ENCODE measurements at regions not wholly inside any gene's neighbourhood (a gene's known extent, or its start where the extent isn't known, plus 50 kb on each side); places are given as distances from the start of the nearest gene placed in this dataset.

DNA sequence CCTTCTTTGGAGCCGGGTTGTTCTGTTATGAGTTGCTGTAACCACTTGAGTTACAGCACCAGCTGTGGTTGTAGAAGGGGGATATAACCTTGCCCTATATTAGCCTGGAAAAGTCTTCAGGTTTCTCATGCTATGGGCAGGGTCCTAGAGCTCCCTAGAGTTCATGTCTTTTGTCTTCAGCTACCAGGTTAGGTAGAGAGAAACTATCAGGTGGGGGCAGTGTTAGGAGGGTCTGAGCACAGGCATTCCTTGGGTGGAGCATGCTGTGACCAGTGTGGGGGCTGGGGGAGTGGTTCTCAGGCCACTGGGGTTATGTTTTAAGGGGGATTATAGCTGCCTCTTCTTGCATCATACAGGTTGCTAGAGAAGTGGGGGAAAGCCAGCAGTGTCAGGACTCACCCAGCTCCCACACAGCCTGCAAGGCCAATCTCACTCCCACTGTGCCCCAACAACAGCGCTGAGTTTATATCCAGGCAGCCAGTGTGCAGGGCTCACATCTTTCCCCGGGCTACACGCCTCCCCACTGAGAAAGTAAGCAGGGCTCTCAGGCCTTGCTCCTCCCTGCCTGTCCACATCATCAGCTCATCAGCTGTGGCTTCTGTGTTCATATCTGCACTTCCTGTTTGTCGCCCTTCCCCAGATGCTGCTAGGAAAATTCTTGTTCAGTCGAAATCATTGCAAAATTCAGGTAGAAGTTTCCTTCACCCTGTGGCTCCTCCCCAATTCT, 133.8 kb upstream of the NRXN1 start:
- TF ChIP-seq EP300 (IDR thresholded peaks at IDR 0.05), result no peak
- TF ChIP-seq POLR2AphosphoS5 (IDR thresholded peaks at IDR 0.05), result no peak
- TF ChIP-seq, protein P1, sequence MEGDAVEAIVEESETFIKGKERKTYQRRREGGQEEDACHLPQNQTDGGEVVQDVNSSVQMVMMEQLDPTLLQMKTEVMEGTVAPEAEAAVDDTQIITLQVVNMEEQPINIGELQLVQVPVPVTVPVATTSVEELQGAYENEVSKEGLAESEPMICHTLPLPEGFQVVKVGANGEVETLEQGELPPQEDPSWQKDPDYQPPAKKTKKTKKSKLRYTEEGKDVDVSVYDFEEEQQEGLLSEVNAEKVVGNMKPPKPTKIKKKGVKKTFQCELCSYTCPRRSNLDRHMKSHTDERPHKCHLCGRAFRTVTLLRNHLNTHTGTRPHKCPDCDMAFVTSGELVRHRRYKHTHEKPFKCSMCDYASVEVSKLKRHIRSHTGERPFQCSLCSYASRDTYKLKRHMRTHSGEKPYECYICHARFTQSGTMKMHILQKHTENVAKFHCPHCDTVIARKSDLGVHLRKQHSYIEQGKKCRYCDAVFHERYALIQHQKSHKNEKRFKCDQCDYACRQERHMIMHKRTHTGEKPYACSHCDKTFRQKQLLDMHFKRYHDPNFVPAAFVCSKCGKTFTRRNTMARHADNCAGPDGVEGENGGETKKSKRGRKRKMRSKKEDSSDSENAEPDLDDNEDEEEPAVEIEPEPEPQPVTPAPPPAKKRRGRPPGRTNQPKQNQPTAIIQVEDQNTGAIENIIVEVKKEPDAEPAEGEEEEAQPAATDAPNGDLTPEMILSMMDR (IDR thresholded peaks at IDR 0.05), result no peak
- TF ChIP-seq POLR2A (IDR thresholded peaks at IDR 0.05), result no peak
- Histone ChIP-seq H3K36me3 (no peaks in the 10 kb centered on the region), H3K4me3 (no peak overlapping the region), H3K9me3 (no peaks in the 10 kb centered on the region), H3K4me1 (no peaks in the 10 kb centered on the region), H3K27me3 (no peaks in the 10 kb centered on the region), H3K27ac (no peak overlapping the region)
- 52% methylated on average over 6 of the region's 6 CpGs for WGBS
- no peak for DNase-seq (ENCODE audit: low spot score in 2 of 2)

DNA sequence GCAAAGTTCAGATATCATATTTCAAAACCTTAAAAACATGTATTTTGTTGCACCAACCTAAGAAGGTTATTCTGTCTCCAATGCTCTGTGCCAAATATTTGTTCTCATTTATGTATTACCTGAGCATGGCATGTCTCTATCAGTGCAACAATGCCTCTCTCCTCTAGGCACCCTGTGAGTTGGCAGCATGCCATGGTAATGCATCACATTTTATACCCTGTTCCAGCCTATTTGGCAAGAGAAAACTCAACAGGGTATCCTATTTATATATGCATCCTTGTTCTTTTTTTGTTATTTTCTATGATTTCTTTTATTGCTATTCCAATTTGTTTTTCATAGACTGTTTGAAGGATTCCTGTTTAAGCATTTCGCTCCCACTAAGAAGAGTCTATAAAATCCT, 126.3 kb upstream of the NRXN1 start:
- Histone ChIP-seq H3K4me3 (no peak overlapping the region), H3K36me3 (no peaks in the 10 kb centered on the region), H3K9me3 (no peaks in the 10 kb centered on the region), H3K27me3 (no peaks in the 10 kb centered on the region), H3K4me1 (no peaks in the 10 kb centered on the region), H3K27ac (no peak overlapping the region)
- DNase-seq (ENCODE audit: low spot score in 2 of 2), result no peak
- WGBS, result 41% methylated on average over 1 of the region's 1 CpG
- TF ChIP-seq EP300 (IDR thresholded peaks at IDR 0.05) (no peak), POLR2A (IDR thresholded peaks at IDR 0.05) (no peak), POLR2AphosphoS5 (IDR thresholded peaks at IDR 0.05) (no peak)
- TF ChIP-seq, protein P1 (IDR thresholded peaks at IDR 0.05), result no peak

DNA sequence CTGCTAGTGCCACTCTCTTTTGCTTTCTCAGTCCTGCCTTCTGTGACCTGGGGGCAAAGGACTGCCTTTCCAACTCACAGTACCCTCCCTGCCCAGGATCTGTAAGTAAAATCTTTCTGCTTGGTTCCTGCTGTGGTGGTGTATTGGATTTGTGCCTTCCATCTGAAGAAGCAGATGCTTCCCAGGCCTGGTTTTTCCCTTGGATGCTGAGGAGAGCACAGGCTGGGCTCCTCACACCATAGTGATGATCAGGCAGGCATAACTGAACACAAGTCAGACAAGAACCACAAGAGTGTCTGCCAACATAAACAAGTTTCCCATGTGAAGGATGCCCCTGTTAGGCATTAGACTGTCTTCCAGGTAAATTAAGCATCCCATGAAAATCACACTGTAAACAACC, 121.3 kb upstream of the NRXN1 start:
- no peak overlapping the region for H3K4me3 ChIP-seq
- TF ChIP-seq POLR2A (IDR thresholded peaks at IDR 0.05), result no peak
- H3K9me3 ChIP-seq, result no peaks in the 10 kb centered on the region
- no peaks in the 10 kb centered on the region for H3K27me3 ChIP-seq
- H3K36me3 ChIP-seq, result no peaks in the 10 kb centered on the region
- DNase-seq (ENCODE audit: low spot score in 2 of 2), result no peak
- H3K27ac ChIP-seq, result no peak overlapping the region
- no peaks in the 10 kb centered on the region for H3K4me1 ChIP-seq

DNA sequence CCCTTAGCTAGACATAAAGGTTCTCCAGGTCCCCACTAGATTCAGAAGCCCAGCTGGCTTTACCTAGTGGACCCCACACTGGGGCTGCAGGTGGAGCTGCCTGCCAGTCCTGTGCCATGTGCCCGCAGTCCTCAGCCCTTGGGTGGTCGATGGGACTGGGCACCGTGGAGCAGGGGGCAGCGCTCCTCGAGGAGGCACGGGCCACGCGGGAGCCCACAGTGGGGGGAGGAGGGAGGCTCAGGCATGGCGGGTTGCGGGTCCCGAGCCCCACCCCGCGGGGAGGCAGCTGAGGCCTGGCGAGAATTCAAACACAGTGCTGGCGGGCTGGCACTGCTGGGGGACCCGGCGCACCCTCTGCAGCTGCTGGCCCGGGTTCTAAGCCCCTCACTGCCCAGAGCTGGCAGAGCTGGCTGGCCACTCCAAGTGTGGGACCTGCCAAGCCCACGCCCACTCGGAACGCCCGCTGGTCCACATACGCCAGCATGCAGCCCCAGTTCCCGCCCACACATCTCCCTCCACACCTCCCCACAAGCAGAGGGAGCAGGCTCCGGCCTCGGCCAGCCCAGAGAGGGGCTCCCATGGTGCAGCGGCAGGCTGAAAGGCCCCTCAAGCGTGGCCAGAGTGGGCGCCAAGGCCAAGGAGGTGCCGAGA, 119.7 kb upstream of the NRXN1 start:
- TF ChIP-seq POLR2A (IDR thresholded peaks at IDR 0.05), result no peak
- no peaks in the 10 kb centered on the region for H3K4me1 ChIP-seq

DNA sequence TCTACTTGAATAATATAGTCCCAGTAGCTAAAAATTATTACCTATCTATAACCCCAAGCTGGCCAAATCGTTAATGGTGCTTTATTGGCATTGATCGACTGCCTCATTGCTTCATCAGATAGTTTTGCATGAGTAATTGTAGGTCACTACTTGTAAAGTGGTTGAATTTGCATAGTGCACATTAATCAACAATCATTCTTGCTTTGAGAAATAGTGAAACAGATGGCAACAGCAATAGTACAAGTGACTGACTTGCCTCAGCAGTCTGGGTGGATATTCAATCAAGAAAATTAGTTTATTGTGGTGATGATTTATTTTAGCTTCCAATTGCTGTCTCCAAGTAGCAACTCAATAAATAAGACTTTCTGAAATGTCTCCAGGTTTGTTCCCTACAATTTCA, 117.8 kb upstream of the NRXN1 start:
- no peak overlapping the region for H3K4me3 ChIP-seq
- no peaks in the 10 kb centered on the region for H3K27me3 ChIP-seq
- 93% methylated on average over 2 of the region's 2 CpGs for WGBS
- DNase-seq (ENCODE audit: low spot score in 2 of 2), result no peak
- H3K4me1 ChIP-seq, result no peaks in the 10 kb centered on the region
- no peaks in the 10 kb centered on the region for H3K9me3 ChIP-seq
- H3K36me3 ChIP-seq, result no peaks in the 10 kb centered on the region
- no peak overlapping the region for H3K27ac ChIP-seq
- TF ChIP-seq POLR2AphosphoS5 (IDR thresholded peaks at IDR 0.05), result no peak
- TF ChIP-seq POLR2A (IDR thresholded peaks at IDR 0.05), result no peak
- no peak for TF ChIP-seq EP300 (IDR thresholded peaks at IDR 0.05)
- TF ChIP-seq, protein P1 (IDR thresholded peaks at IDR 0.05), result no peak

More for the DNA sequence above, 119.7 kb upstream of the NRXN1 start:
- no peaks in the 10 kb centered on the region for H3K27me3 ChIP-seq
- WGBS, result 94% methylated on average over 18 of the region's 30 CpGs
- DNase-seq (ENCODE audit: low spot score in 2 of 2), result no peak
- no peaks in the 10 kb centered on the region for H3K36me3 ChIP-seq
- no peak overlapping the region for H3K27ac ChIP-seq
- no peaks in the 10 kb centered on the region for H3K9me3 ChIP-seq
- H3K4me3 ChIP-seq, result no peak overlapping the region

DNA sequence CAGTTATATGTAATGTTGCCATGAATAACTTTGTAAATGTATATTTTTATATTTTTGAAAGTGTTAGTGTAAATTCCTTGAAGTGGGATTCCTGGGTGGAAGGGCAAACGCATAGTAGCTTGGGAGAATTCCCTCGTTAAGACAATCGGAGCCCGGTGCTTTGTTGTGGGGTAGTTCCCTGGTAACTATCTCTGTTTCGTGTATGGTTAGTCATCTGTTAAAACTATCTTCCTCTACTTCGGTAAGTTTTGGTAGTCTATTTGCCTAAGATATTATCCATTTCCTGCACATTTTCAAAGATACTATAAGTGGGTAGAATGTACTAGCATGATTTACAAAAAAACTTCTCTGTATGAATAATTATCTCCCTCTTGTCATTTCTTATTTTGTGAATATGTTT, 113.8 kb upstream of the NRXN1 start:
- Histone ChIP-seq H3K4me1 (no peaks in the 10 kb centered on the region), H3K4me3 (no peak overlapping the region), H3K9me3 (no peaks in the 10 kb centered on the region), H3K27me3 (no peaks in the 10 kb centered on the region), H3K36me3 (no peaks in the 10 kb centered on the region), H3K27ac (no peak overlapping the region)
- TF ChIP-seq EP300 (IDR thresholded peaks at IDR 0.05) (no peak), POLR2AphosphoS5 (IDR thresholded peaks at IDR 0.05) (no peak), POLR2A (IDR thresholded peaks at IDR 0.05) (no peak)
- TF ChIP-seq, protein P1 (IDR thresholded peaks at IDR 0.05), result no peak
- DNase-seq (ENCODE audit: low spot score in 2 of 2), result no peak
- WGBS, result 85% methylated on average over 6 of the region's 6 CpGs

Data from suprapubic skin (tissue), 4 donors.